ENCODE measurements at regions not wholly inside any gene's neighbourhood (a gene's known extent, or its start where the extent isn't known, plus 50 kb on each side); places are given as distances from the start of the nearest gene placed in this dataset.

GRCh38 chr4:187612301-187612700 is 383.3 kb upstream of the ZFP42 start:
- H3K36me3 ChIP-seq (ENCODE audit: insufficient read depth, low read depth, low read length) = no peaks in the 10 kb centered on the region
- H3K27ac ChIP-seq (ENCODE audit: low read length) = no peak overlapping the region
- H3K27me3 ChIP-seq (ENCODE audit: insufficient read depth, low read length) = no peaks in the 10 kb centered on the region
- no peak overlapping the region for H3K9ac ChIP-seq (ENCODE audit: low read depth, low read length)
- H3K9me3 ChIP-seq (ENCODE audit: insufficient read depth, low read depth, low read length) = no peaks in the 10 kb centered on the region
- H3K4me3 ChIP-seq (ENCODE audit: low read length) = no peak overlapping the region
- H3K4me1 ChIP-seq (ENCODE audit: insufficient read depth, low read length) = no peaks in the 10 kb centered on the region

- Histone ChIP-seq H3K9me3 (ENCODE audit: insufficient read depth, low read depth, low read length) (no peaks in the 10 kb centered on the region), H3K36me3 (ENCODE audit: insufficient read depth, low read depth, low read length) (no peaks in the 10 kb centered on the region), H3K27ac (ENCODE audit: low read length) (no peak overlapping the region), H3K4me3 (ENCODE audit: low read length) (no peak overlapping the region), H3K4me1 (ENCODE audit: insufficient read depth, low read length) (no peaks in the 10 kb centered on the region), H3K27me3 (ENCODE audit: insufficient read depth, low read length) (no peaks in the 10 kb centered on the region), H3K9ac (ENCODE audit: low read depth, low read length) (no peak overlapping the region)
Observed at GRCh38 chr4:187613089-187613839, 382.3 kb upstream of the ZFP42 start.

GRCh38 chr4:187615972-187616371 is 379.6 kb upstream of the ZFP42 start:
- H3K27me3 ChIP-seq (ENCODE audit: insufficient read depth, low read length) = no peaks in the 10 kb centered on the region

GRCh38 chr4:187617113-187617512 is 378.5 kb upstream of the ZFP42 start:
- Histone ChIP-seq H3K27me3 (ENCODE audit: insufficient read depth, low read length) (no peaks in the 10 kb centered on the region), H3K27ac (ENCODE audit: low read length) (no peak overlapping the region), H3K9me3 (ENCODE audit: insufficient read depth, low read depth, low read length) (no peaks in the 10 kb centered on the region), H3K4me3 (ENCODE audit: low read length) (no peak overlapping the region), H3K4me1 (ENCODE audit: insufficient read depth, low read length) (peaks cover 6% of the 10 kb centered on the region; the same call in 1 of the 2 replicates), H3K36me3 (ENCODE audit: insufficient read depth, low read depth, low read length) (no peaks in the 10 kb centered on the region), H3K9ac (ENCODE audit: low read depth, low read length) (no peak overlapping the region)

More at GRCh38 chr4:187615972-187616371, 379.6 kb upstream of the ZFP42 start:
- Histone ChIP-seq H3K36me3 (ENCODE audit: insufficient read depth, low read depth, low read length) (no peaks in the 10 kb centered on the region), H3K4me3 (ENCODE audit: low read length) (no peak overlapping the region), H3K9ac (ENCODE audit: low read depth, low read length) (no peak overlapping the region), H3K27ac (ENCODE audit: low read length) (no peak overlapping the region), H3K9me3 (ENCODE audit: insufficient read depth, low read depth, low read length) (no peaks in the 10 kb centered on the region), H3K4me1 (ENCODE audit: insufficient read depth, low read length) (peaks cover 6% of the 10 kb centered on the region; the same call in 1 of the 2 replicates)

GRCh38 chr4:187618701-187619281 is 376.8 kb upstream of the ZFP42 start:
- Histone ChIP-seq H3K27ac (ENCODE audit: low read length) (no peak overlapping the region), H3K36me3 (ENCODE audit: insufficient read depth, low read depth, low read length) (no peaks in the 10 kb centered on the region), H3K4me1 (ENCODE audit: insufficient read depth, low read length) (peaks cover 6% of the 10 kb centered on the region; the same call in 1 of the 2 replicates), H3K9ac (ENCODE audit: low read depth, low read length) (no peak overlapping the region), H3K27me3 (ENCODE audit: insufficient read depth, low read length) (no peaks in the 10 kb centered on the region), H3K9me3 (ENCODE audit: insufficient read depth, low read depth, low read length) (no peaks in the 10 kb centered on the region), H3K4me3 (ENCODE audit: low read length) (no peak overlapping the region)

GRCh38 chr4:187619319-187619718 is 376.3 kb upstream of the ZFP42 start:
- H3K27me3 ChIP-seq (ENCODE audit: insufficient read depth, low read length) = no peaks in the 10 kb centered on the region
- no peaks in the 10 kb centered on the region for H3K36me3 ChIP-seq (ENCODE audit: insufficient read depth, low read depth, low read length)
- H3K4me3 ChIP-seq (ENCODE audit: low read length) = no peak overlapping the region
- H3K27ac ChIP-seq (ENCODE audit: low read length) = no peak overlapping the region
- peaks cover 6% of the 10 kb centered on the region; the same call in 1 of the 2 replicates for H3K4me1 ChIP-seq (ENCODE audit: insufficient read depth, low read length)
- H3K9me3 ChIP-seq (ENCODE audit: insufficient read depth, low read depth, low read length) = no peaks in the 10 kb centered on the region
- no peak overlapping the region for H3K9ac ChIP-seq (ENCODE audit: low read depth, low read length)

GRCh38 chr4:187632260-187632995 is 363.1 kb upstream of the ZFP42 start:
- H3K27ac ChIP-seq (ENCODE audit: low read length) = no peak overlapping the region
- H3K27me3 ChIP-seq (ENCODE audit: insufficient read depth, low read length) = no peaks in the 10 kb centered on the region
- no peak overlapping the region for H3K9ac ChIP-seq (ENCODE audit: low read depth, low read length)
- no peaks in the 10 kb centered on the region for H3K36me3 ChIP-seq (ENCODE audit: insufficient read depth, low read depth, low read length)
- H3K4me1 ChIP-seq (ENCODE audit: insufficient read depth, low read length) = peaks cover 12% of the 10 kb centered on the region; the same call in 1 of the 2 replicates
- no peaks in the 10 kb centered on the region for H3K9me3 ChIP-seq (ENCODE audit: insufficient read depth, low read depth, low read length)
- no peak overlapping the region for H3K4me3 ChIP-seq (ENCODE audit: low read length)

- Histone ChIP-seq H3K4me3 (ENCODE audit: low read length) (no peak overlapping the region), H3K27me3 (ENCODE audit: insufficient read depth, low read length) (no peaks in the 10 kb centered on the region), H3K27ac (ENCODE audit: low read length) (no peak overlapping the region), H3K9me3 (ENCODE audit: insufficient read depth, low read depth, low read length) (no peaks in the 10 kb centered on the region), H3K36me3 (ENCODE audit: insufficient read depth, low read depth, low read length) (no peaks in the 10 kb centered on the region), H3K9ac (ENCODE audit: low read depth, low read length) (no peak overlapping the region), H3K4me1 (ENCODE audit: insufficient read depth, low read length) (peaks cover 12% of the 10 kb centered on the region; the same call in 1 of the 2 replicates)
Observed at GRCh38 chr4:187633245-187633644, 362.3 kb upstream of the ZFP42 start.

GRCh38 chr4:187656959-187657358 is 338.6 kb upstream of the ZFP42 start:
- H3K4me3 ChIP-seq (ENCODE audit: low read length) = no peak overlapping the region
- no peaks in the 10 kb centered on the region for H3K27me3 ChIP-seq (ENCODE audit: insufficient read depth, low read length)
- H3K9me3 ChIP-seq (ENCODE audit: insufficient read depth, low read depth, low read length) = peaks cover 13% of the 10 kb centered on the region
- H3K4me1 ChIP-seq (ENCODE audit: insufficient read depth, low read length) = no peaks in the 10 kb centered on the region
- no peak overlapping the region for H3K9ac ChIP-seq (ENCODE audit: low read depth, low read length)
- H3K36me3 ChIP-seq (ENCODE audit: insufficient read depth, low read depth, low read length) = no peaks in the 10 kb centered on the region
- no peak overlapping the region for H3K27ac ChIP-seq (ENCODE audit: low read length)

GRCh38 chr4:187663076-187663475 is 332.5 kb upstream of the ZFP42 start:
- H3K9me3 ChIP-seq (ENCODE audit: insufficient read depth, low read depth, low read length) = peaks cover 9% of the 10 kb centered on the region
- H3K9ac ChIP-seq (ENCODE audit: low read depth, low read length) = no peak overlapping the region
- no peaks in the 10 kb centered on the region for H3K27me3 ChIP-seq (ENCODE audit: insufficient read depth, low read length)
- no peaks in the 10 kb centered on the region for H3K4me1 ChIP-seq (ENCODE audit: insufficient read depth, low read length)
- H3K27ac ChIP-seq (ENCODE audit: low read length) = no peak overlapping the region
- H3K4me3 ChIP-seq (ENCODE audit: low read length) = no peak overlapping the region
- H3K36me3 ChIP-seq (ENCODE audit: insufficient read depth, low read depth, low read length) = no peaks in the 10 kb centered on the region

GRCh38 chr4:187664011-187664410 is 331.6 kb upstream of the ZFP42 start:
- no peaks in the 10 kb centered on the region for H3K27me3 ChIP-seq (ENCODE audit: insufficient read depth, low read length)

More at GRCh38 chr4:187664011-187664410, 331.6 kb upstream of the ZFP42 start:
- Histone ChIP-seq H3K9ac (ENCODE audit: low read depth, low read length) (no peak overlapping the region), H3K27ac (ENCODE audit: low read length) (no peak overlapping the region), H3K36me3 (ENCODE audit: insufficient read depth, low read depth, low read length) (no peaks in the 10 kb centered on the region), H3K4me1 (ENCODE audit: insufficient read depth, low read length) (no peaks in the 10 kb centered on the region), H3K9me3 (ENCODE audit: insufficient read depth, low read depth, low read length) (peaks cover 9% of the 10 kb centered on the region), H3K4me3 (ENCODE audit: low read length) (no peak overlapping the region)

Data from iPS-20b (cell line).